HG03025 (cell line): ENCODE measurements at regions not wholly inside any gene's neighbourhood (a gene's known extent, or its start where the extent isn't known, plus 50 kb on each side); places are given as distances from the start of the nearest gene placed in this dataset.
"Not testable (repeated sequence)": the region's sequence is repeated elsewhere in the genome, so short reads cannot be mapped to it uniquely, and the experiment has no call there.

ENCODE experiments used
- ATAC-seq: cut with Tn5 transposase; IDR thresholded peaks from one replicate; pipeline ENCODE4 v1.9.1; 2021; ENCODE audit warnings: mild to moderate bottlenecking, moderate library complexity; ENCODE audit not compliant: unreplicated experiment, low FRiP score

- ATAC-seq, result no peak
Measured at GRCh38 chr9:86636519-86636918, 282.3 kb upstream of the TUT7 start.

DNA sequence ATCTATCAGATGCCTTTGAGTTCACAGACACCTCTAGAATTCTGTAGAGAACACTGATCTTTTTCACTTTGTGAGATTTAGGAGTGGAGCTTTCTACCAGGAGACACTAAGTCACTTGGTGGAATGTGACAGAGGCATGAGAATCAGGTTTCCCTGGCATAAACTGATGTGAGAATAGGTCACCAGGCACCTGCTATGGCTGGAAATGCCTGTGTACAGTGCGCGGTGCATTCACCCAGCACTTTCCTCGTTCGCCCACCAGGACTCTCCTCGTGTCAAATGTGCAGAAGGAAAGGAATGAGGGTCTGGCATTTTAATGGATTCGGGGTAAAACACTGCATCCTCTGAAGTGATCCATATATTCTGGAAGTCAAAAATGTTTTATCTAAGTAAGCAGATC is 281.8 kb upstream of the TUT7 start:
- ATAC-seq, result no peak

- ATAC-seq, result no peak
Measured at GRCh38 chr9:86634501-86634900, 280.3 kb upstream of the TUT7 start.

GRCh38 chr9:86633945-86634344 is 279.7 kb upstream of the TUT7 start:
- ATAC-seq, result no peak

- no peak for ATAC-seq
Measured at GRCh38 chr9:86632537-86632936, 278.3 kb upstream of the TUT7 start.

DNA sequence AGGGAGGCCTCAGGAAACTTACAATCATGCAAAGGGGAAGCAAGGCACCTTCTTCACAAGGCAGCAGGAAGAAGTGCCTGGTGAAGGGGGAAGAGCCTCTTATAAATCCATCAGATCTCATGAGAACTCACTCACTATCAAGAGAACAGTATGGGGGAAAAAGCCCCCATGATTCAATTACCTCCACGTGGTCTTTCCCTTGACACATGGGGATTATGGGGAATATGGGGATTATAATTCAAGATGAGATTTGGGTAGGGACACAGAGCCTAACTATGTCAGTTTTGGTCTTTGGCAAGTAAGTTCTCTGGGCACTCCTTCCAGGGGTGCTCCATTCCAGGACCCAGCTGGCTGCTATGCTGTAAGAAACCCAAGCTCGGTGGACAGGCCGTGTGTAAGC is 275.3 kb upstream of the TUT7 start:
- ATAC-seq, result no peak

DNA sequence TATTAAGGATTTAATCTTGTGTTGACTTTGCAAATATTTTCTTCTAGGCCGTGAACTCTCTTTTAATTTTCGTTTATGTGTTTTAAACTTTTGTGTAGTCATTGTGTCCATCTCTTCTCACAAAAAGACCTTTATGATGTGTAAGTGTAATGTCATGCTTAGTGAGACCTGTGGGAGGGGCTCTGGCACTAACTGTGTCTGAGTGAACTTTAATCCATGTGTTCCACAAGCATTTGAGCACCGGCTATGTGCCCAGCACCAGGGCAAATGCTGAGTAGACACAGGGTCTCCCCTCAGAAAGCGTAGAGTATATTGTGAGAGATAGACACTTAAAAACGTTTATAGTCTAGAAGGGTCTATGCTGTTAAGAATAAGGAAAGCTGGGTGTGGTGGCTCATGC is 272.6 kb upstream of the TUT7 start:
- ATAC-seq, result no peak

GRCh38 chr9:86624630-86625029 is 270.4 kb upstream of the TUT7 start:
- no peak for ATAC-seq

GRCh38 chr9:86614871-86615849 is 260.9 kb upstream of the TUT7 start:
- ATAC-seq, result no peak

- no peak for ATAC-seq
Measured at GRCh38 chr9:86613943-86614342, 259.7 kb upstream of the TUT7 start.

GRCh38 chr9:86611534-86611933 is 257.3 kb upstream of the TUT7 start:
- not testable (repeated sequence) for ATAC-seq

DNA sequence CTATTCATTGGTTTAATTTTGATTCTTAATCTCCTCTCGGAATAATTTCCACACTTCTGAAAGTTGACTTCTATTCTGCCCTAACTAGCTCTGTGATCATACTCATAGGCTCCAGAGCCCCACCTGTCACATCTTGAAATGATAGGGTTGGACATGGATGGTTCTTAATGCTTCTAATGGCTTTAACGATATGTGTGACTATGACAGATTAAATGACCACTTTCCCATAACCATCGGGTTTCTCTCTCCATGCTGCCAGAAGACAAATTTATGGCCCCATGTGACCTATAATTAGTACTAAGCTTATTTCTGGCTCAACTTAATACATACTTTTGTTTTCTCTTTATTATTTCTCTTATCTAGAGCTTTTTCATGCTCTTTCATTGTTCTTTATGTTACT is 251.1 kb upstream of the TUT7 start:
- no peak for ATAC-seq

- no peak for ATAC-seq
Measured at GRCh38 chr9:86604741-86605140, 250.5 kb upstream of the TUT7 start.

- no peak for ATAC-seq
Measured at GRCh38 chr9:86602715-86603114, 248.5 kb upstream of the TUT7 start.

GRCh38 chr9:86601697-86602096 is 247.5 kb upstream of the TUT7 start:
- ATAC-seq, result no peak

- ATAC-seq, result no peak
Measured at GRCh38 chr9:86600977-86601376, 246.8 kb upstream of the TUT7 start.

DNA sequence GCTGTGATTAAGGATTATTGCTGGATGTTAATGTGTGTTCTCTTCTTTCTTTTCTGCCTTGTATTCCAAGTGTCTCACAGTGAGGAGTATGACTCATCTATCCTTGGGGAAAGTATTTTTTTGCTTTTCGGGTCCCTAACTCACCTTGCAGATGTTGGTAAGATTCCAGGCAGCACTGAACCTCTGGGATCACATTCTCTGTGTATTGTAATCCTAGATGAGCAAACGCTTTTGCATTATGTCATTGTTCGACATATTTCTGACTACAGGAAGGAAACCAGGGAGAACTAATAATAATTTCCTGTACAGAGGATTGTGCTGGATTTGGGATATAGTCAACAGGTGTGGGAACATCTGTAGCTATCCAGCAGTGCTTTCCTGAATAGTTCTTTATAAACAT is 246.1 kb upstream of the TUT7 start:
- ATAC-seq, result no peak

DNA sequence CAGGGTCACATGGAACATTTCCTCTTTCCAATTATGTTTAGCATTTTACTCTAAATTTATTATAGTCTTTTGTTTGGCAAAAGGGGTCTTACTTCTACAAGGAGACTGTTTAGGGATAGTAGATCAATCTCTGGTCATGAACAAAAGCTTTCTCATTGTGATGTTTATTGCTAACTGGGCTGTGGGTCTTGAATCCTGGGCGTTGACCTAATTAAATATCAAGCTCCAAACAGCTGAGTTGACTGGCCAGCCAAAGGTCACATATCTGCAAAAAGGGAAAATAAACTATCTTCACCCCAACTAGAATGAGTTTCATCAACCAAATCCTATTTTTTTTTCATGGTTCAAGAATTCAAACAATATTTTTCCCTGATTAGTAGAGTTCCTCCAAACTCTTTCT is 245.4 kb upstream of the TUT7 start:
- no peak for ATAC-seq

- no peak for ATAC-seq
Measured at GRCh38 chr9:86598411-86599239, 244.4 kb upstream of the TUT7 start.

DNA sequence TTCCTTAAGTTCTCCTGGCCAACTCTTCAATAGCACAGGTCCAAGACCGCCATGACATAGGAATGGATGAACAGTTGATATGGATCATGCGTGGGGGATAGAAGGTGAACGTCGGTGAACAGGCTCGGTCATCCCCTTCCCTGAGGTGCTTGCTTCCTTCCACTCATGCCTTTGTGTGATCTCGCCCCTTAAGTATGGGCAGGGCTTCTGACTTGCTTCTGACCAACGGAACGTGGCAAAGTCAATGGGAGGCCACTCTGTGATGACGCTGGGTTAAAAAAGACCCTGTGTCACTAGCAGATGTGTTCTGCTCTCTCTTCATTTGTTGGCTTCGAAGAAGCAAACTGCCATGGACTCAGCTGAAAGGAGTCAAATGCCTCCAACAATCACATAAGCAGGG is 240.5 kb upstream of the TUT7 start:
- no peak for ATAC-seq

DNA sequence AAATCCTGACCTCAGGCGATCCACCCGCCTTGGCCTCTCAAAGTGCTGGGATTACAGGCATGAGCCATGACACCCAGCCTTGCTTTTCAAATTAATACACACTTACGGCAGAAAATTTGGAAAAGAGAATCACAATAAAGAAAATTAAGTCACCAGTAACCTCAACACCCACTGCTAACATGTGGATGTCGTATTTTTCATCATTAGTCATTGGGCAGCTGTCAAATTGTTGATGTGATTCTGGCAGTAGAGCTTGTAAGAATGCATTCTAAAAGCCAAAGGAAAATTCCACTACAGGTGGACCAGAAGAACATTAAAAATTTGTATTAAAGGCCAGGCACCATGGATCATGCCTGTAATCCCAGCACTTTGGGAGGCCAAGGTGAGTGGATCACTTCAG is 237.3 kb upstream of the TUT7 start:
- no peak for ATAC-seq

DNA sequence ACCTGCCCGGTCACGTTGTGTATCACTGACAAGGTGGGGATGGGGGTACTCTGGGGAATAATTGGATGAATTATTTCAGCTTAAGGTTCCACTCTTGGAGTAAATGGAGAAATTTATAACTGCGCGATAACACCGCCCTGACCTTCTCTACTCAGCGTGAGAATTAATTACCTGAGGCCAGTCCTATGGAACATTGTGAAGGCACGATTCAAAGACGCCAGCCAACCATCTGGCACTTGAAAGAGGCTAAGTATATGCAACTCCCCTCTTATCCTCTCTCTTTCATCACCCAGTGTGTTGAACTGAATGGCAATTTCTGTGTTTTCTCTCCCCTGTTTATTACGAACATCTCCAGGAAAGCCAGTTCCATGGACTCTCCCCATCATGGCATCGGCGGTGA is 235.5 kb upstream of the TUT7 start:
- no peak for ATAC-seq
